ENCODE measurements at regions not wholly inside any gene's neighbourhood (a gene's known extent, or its start where the extent isn't known, plus 50 kb on each side); places are given as distances from the start of the nearest gene placed in this dataset.

- no peak for DNase-seq (ENCODE audit: low spot score)
These were observed 136.9 kb downstream of the SLC38A1 start for GRCh38 chr12:46131732-46132469.

GRCh38 chr12:46127656-46128055, 137.3 kb upstream of the SCAF11 start:
- DNase-seq (ENCODE audit: low spot score): no peak

- no peak for DNase-seq (ENCODE audit: low spot score)
These were observed 135.8 kb upstream of the SCAF11 start for GRCh38 chr12:46126050-46126727.

GRCh38 chr12:46124848-46125619, 134.7 kb upstream of the SCAF11 start:
- peak; percentile 80 for DNase-seq (ENCODE audit: low spot score)

- no peak for DNase-seq (ENCODE audit: low spot score)
These were observed 133.9 kb upstream of the SCAF11 start for GRCh38 chr12:46124132-46124847.

- DNase-seq (ENCODE audit: low spot score): no peak
These were observed 122.0 kb upstream of the SCAF11 start for GRCh38 chr12:46112364-46112763.

GRCh38 chr12:46111715-46112114, 121.3 kb upstream of the SCAF11 start:
- DNase-seq (ENCODE audit: low spot score): no peak

- DNase-seq (ENCODE audit: low spot score): no peak
These were observed 120.7 kb upstream of the SCAF11 start for GRCh38 chr12:46110928-46111699.

GRCh38 chr12:46110223-46110611, 119.8 kb upstream of the SCAF11 start:
- no peak for DNase-seq (ENCODE audit: low spot score)

GRCh38 chr12:46109343-46110222, 119.2 kb upstream of the SCAF11 start:
- DNase-seq (ENCODE audit: low spot score): no peak

- DNase-seq (ENCODE audit: low spot score): no peak
These were observed 118.3 kb upstream of the SCAF11 start for GRCh38 chr12:46108721-46109120.

GRCh38 chr12:46107591-46107990, 117.2 kb upstream of the SCAF11 start:
- no peak for DNase-seq (ENCODE audit: low spot score)

GRCh38 chr12:46105735-46106134, 115.4 kb upstream of the SCAF11 start:
- no peak for DNase-seq (ENCODE audit: low spot score)

GRCh38 chr12:46103559-46104383, 113.4 kb upstream of the SCAF11 start:
- no peak for DNase-seq (ENCODE audit: low spot score)

- no peak for DNase-seq (ENCODE audit: low spot score)
These were observed 111.1 kb upstream of the SCAF11 start for GRCh38 chr12:46101485-46101869.

GRCh38 chr12:46100551-46101484, 110.4 kb upstream of the SCAF11 start:
- no peak for DNase-seq (ENCODE audit: low spot score)

- DNase-seq (ENCODE audit: low spot score): no peak
These were observed 99.2 kb upstream of the SCAF11 start for GRCh38 chr12:46089414-46090162.
